Adrenal gland (tissue), 9 donors: ENCODE measurements at regions not wholly inside any gene's neighbourhood (a gene's known extent, or its start where the extent isn't known, plus 50 kb on each side); places are given as distances from the start of the nearest gene placed in this dataset.

ENCODE experiments used
- DNase-seq, 7 donors: peaks; one replicate each; pipeline ENCODE4 v3.0.0-alpha.2; 2019 to 2020
- H3K27ac ChIP-seq, 5 donors: fragments of 200-600 bp; sonication (generic) in 4 of 5; 1 replicate in 3 of 5; 2 replicates in 2 of 5; pipeline versions ENCODE4 v1.5.1 to v1.8.0; 2016 to 2020; ENCODE audit warnings: mild to moderate bottlenecking in 1 of 5
- H3K27me3 ChIP-seq: fragments of 200-600 bp; 2 replicates; pipeline ENCODE4 v1.8.0; 2021
- H3K36me3 ChIP-seq, 2 donors: fragments of 200-600 bp; replicated peaks in 1 of 2; 1 replicate in 1 of 2; 2 replicates in 1 of 2; pipeline versions ENCODE4 v1.5.1 to v1.8.0; 2018 to 2022
- H3K4me1 ChIP-seq, 2 donors: fragments of 200-600 bp; replicated peaks in 1 of 2; 1 replicate in 1 of 2; 2 replicates in 1 of 2; pipeline versions ENCODE4 v1.5.1 to v1.8.0; 2018 to 2021
- H3K4me3 ChIP-seq, 4 donors: fragments of 200-600 bp; sonication (generic) in 3 of 4; one replicate each; pipeline ENCODE4 v1.5.1; 2016 to 2018
- H3K9me3 ChIP-seq, 3 donors: fragments of 200-600 bp; sonication (generic) in 1 of 3; replicated peaks in 1 of 3; 1 replicate in 2 of 3; 2 replicates in 1 of 3; pipeline versions ENCODE4 v1.5.1 to v1.8.0; 2016 to 2021
- POLR2A ChIP-seq, 2 donors: fragments of 450-650 bp; IDR thresholded peaks; one replicate each; pipeline ENCODE4 v1.6.1; 2017; ENCODE audit warnings: antibody characterized with exemption in 2 of 2, mild to moderate bottlenecking in 2 of 2, moderate library complexity in 1 of 2
- WGBS, 4 donors: extraction: QIAGEN DNeasy Blood & Tissue Kit in 2 of 4; methylation state at CpG; one replicate each; pipeline versions ENCODE4 v1.1.5 to v1.1.7; 2013 to 2017; 5-methylcytosine and 5-hydroxymethylcytosine counted together
- intact Hi-C, 2 donors: fragments of 100-400 bp; cut with DNase I; formaldehyde crosslinking; loops; one replicate each; pipeline versions ENCODE4 v1.14.1 to v1.15.0; 2022 to 2023
- TF ChIP-seq, protein P1 (sequence below), 6 experiments: fragments of 450-650 bp in 4 of 6; fragments of 200-600 bp in 2 of 6; sonication (generic) in 1 of 6; IDR thresholded peaks; 1 replicate in 5 of 6; 2 replicates in 1 of 6; pipeline versions ENCODE4 v1.5.1 to v1.8.0; 2016 to 2021; ENCODE audit warnings: antibody characterized with exemption in 6 of 6, mild to moderate bottlenecking in 2 of 6, moderate library complexity in 1 of 6
- donor health status: healthy with polysubstance abuse.
- donor health status: Bipolar disorder and iron deficiency.
- donor health status: DM: yes; HTN: yes; CAD: no.
- donor health status: DM: no; HTN: no; CAD: no.
- donor health status: DM: no; HTN: no; CAD: no.

DNA sequence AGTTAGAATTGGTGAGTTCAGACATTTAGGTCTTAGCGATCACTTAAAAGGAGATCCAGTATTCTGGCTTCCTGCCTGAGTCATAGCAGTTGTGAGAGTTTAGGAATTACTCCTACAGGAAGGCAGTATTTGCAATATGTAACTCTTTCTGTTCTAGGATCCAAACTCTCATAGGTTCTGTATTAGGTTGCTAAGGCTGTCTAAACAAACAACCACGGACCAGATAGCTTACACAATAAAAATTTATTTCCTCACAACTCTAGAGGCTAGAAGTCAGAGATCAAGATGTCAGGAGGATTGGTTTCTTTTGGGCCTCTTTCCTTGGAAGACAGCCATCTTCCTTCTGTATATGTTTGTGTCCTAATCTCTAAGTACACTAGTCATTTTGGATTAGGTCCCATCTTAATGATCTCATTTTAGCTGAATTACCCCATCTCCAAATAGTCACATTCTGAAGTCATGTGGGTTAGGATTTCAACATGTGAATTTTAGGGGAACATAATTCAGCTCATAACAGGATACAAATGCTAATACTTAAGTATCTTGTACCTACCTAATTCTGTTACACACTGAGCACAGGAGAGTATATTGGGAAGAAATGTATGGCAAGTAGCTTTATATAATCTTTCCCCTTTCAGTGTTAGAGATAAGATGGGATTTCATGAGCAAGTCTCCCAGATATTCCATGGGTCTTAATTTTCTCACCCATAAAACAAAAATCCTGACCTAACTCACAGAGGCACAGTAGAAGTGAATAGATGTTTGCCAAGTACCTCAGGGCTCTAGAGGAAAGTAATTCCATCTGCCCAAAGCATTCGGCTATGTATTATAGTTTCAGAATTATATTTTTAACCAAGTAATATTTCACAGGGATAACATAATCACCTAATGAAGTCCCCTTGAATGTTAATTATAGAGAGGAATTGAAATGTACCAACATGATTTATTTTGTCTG lies 144.4 kb downstream of the PTBP2 start:
- DNase-seq: peak in 1 of 7 donors; percentile 9
- H3K27ac ChIP-seq: peak overlapping the region in 2 of 5 donors; percentile 6 to 45
- 29 to 60% (median 49%) methylated on average over 3 of the region's 3 CpGs for WGBS, 4 donors

DNA sequence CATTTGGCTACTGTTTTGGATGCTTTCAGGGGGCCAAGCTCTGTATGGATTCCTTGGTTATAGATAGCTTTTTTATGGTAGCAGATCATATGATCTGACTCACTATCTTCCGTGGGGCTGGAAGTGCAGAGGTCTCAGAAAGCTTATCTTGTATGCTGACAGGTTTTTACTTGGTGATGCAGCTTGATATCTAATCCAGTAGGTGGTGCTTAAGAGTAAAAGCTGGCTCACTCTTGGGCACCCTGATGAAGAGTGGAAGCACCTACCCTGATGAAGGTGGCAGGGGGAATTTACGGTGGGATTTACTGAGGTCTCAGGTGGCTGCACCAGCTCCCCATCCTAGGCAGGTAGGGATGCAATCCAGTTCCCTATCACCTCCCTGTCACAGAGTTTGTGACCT lies 151.2 kb downstream of the PTBP2 start:
- 79 to 86% (median 83%) methylated on average over 2 of the region's 2 CpGs for WGBS, 4 donors
- Histone ChIP-seq H3K27me3 (no peaks in the 10 kb centered on the region), H3K36me3 (no peaks in the 10 kb centered on the region), H3K27ac (no peak overlapping the region), H3K9me3 (peaks cover 0 to 8% (median 5%) of the 10 kb centered on the region in 3 donors), H3K4me1 (no peaks in the 10 kb centered on the region), H3K4me3 (no peak overlapping the region)
- DNase-seq: no peak
- no peak for TF ChIP-seq POLR2A (IDR thresholded peaks at IDR 0.05)
- TF ChIP-seq, protein P1, sequence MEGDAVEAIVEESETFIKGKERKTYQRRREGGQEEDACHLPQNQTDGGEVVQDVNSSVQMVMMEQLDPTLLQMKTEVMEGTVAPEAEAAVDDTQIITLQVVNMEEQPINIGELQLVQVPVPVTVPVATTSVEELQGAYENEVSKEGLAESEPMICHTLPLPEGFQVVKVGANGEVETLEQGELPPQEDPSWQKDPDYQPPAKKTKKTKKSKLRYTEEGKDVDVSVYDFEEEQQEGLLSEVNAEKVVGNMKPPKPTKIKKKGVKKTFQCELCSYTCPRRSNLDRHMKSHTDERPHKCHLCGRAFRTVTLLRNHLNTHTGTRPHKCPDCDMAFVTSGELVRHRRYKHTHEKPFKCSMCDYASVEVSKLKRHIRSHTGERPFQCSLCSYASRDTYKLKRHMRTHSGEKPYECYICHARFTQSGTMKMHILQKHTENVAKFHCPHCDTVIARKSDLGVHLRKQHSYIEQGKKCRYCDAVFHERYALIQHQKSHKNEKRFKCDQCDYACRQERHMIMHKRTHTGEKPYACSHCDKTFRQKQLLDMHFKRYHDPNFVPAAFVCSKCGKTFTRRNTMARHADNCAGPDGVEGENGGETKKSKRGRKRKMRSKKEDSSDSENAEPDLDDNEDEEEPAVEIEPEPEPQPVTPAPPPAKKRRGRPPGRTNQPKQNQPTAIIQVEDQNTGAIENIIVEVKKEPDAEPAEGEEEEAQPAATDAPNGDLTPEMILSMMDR (IDR thresholded peaks at IDR 0.05): no peak
- intact Hi-C loops: no loop called here

More for the DNA sequence above, 144.4 kb downstream of the PTBP2 start:
- Histone ChIP-seq H3K36me3 (no peaks in the 10 kb centered on the region), H3K27me3 (no peaks in the 10 kb centered on the region), H3K9me3 (no peaks in the 10 kb centered on the region), H3K4me1 (no peaks in the 10 kb centered on the region), H3K4me3 (no peak overlapping the region)
- intact Hi-C loops: no loop called here
- TF ChIP-seq, protein P1 (IDR thresholded peaks at IDR 0.05): no peak

DNA sequence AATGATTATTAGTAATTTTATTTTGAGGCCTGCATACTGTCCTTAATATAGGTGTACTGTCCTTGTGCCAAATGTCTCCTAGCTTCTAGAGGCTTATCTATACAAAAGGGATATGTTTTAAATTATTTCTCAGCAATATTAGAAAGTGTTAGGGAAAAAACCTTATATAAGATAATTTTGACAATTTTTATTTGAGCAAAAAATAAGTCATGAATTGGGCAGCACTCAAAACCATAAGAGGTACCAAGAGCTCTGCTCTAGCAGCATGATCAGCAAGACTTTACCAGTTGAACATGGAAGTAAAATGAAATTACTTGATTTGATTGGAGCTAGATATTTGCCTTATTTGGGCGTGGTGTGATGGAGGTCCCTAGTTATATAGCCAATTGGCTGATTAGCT lies 157.1 kb downstream of the PTBP2 start:
- intact Hi-C loops: no loop called here
- peaks cover 0 to 5% (median 0%) of the 10 kb centered on the region in 3 donors for H3K9me3 ChIP-seq
- H3K36me3 ChIP-seq: no peaks in the 10 kb centered on the region
- H3K27ac ChIP-seq: no peak overlapping the region
- DNase-seq: no peak
- no peak overlapping the region for H3K4me3 ChIP-seq
- no peak for TF ChIP-seq POLR2A (IDR thresholded peaks at IDR 0.05)
- no peaks in the 10 kb centered on the region for H3K4me1 ChIP-seq
- WGBS, 4 donors: 63 to 73% (median 67%) methylated on average over 1 of the region's 1 CpG
- no peaks in the 10 kb centered on the region for H3K27me3 ChIP-seq

DNA sequence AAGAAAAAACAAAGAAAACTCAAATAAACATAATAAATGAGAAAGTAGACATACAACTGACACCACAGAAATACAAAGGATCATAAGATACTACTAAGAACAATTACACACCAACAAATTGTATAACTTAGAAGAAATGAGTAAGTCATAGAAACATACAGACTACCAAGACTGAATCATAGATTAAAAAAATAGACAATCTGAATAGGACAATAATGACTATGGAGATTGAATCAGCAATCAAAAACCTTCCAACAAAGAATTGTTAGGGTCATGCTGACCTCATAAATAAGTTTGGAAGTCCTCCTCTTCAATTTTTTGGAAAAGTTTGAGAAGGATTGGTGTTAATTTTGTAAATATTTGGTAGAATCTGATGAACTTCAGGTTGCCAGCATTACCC lies 159.0 kb downstream of the PTBP2 start:
- Histone ChIP-seq H3K36me3 (no peaks in the 10 kb centered on the region), H3K27ac (no peak overlapping the region), H3K9me3 (no peaks in the 10 kb centered on the region), H3K27me3 (no peaks in the 10 kb centered on the region), H3K4me1 (no peaks in the 10 kb centered on the region), H3K4me3 (no peak overlapping the region)
- intact Hi-C loops: no loop called here
- TF ChIP-seq, protein P1 (IDR thresholded peaks at IDR 0.05): no peak
- no peak for TF ChIP-seq POLR2A (IDR thresholded peaks at IDR 0.05)
- no peak for DNase-seq

DNA sequence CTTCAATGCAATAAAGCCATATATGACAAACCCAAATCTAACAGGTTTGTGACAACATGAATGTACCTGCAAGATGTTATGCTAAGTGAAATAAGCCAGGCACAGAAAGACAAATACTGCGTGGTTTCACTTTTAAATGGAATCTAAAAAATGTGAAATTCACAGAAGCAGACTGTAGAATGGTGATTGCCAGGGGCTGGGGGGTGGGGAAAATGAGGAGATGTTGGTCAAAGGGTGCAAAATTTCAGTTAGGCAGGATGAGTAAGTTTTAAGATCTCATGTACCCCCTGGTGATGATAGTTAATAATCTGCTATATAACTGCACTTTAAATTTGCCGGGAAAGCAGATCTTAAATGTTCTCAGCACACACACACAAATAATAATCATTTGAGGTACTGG lies 160.5 kb downstream of the PTBP2 start:
- Histone ChIP-seq H3K4me3 (no peak overlapping the region), H3K9me3 (no peaks in the 10 kb centered on the region), H3K27me3 (no peaks in the 10 kb centered on the region), H3K4me1 (no peaks in the 10 kb centered on the region), H3K36me3 (no peaks in the 10 kb centered on the region), H3K27ac (no peak overlapping the region)
- no peak for DNase-seq
- WGBS, 4 donors: 79 to 87% (median 83%) methylated on average over 2 of the region's 2 CpGs
- intact Hi-C loops: no loop called here
- TF ChIP-seq POLR2A (IDR thresholded peaks at IDR 0.05): no peak
- TF ChIP-seq, protein P1 (IDR thresholded peaks at IDR 0.05): no peak
